Endothelial cell of umbilical vein (primary cell): ENCODE measurements at regions not wholly inside any gene's neighbourhood (a gene's known extent, or its start where the extent isn't known, plus 50 kb on each side); places are given as distances from the start of the nearest gene placed in this dataset.

ENCODE experiments used
- BruUV-seq: library from RNA; stranded (reverse); fragments of 400-500 nt; replicated peaks from 2 replicates; lab custom pipeline; 2021; lab: Mats Ljungman, UMichigan
- CTCF ChIA-PET: fragments of 300-600, 350-600 bp; sonication (Branson Sonifier 250); formaldehyde crosslinking; loops from one replicate; lab custom pipeline; 2021; ENCODE audit warnings: antibody characterized with exemption, inconsistent platforms; lab: Charles Lee
- POLR2A ChIA-PET: fragments of 300-600, 350-600 bp; sonication (Branson Sonifier 250); formaldehyde crosslinking; loops from one replicate; lab custom pipeline; 2021; ENCODE audit warnings: antibody characterized with exemption, inconsistent platforms; lab: Charles Lee
- DNase-seq: peaks from one replicate; pipeline ENCODE4 v3.0.0-alpha.2; 2011; ENCODE audit warnings: low read depth, low spot score
- FAIRE-seq: peaks from 2 replicates; lab custom pipeline; 2011; peaks lifted over from hg19 to GRCh38; lab: Jason Lieb, UNC
- H2AFZ ChIP-seq: 2 replicates; pipeline ENCODE4 v1.6.0; 2012; ENCODE audit warnings: low read depth, low read length, control low read depth, inconsistent platforms
- H3K27ac ChIP-seq: 2 replicates; pipeline ENCODE4 v1.5.1; 2011; ENCODE audit warnings: low read depth, mild to moderate bottlenecking, control low read depth, low read length, moderate library complexity; ENCODE audit not compliant: insufficient read depth
- H3K27me3 ChIP-seq, 2 experiments: 2 replicates each; pipeline versions ENCODE4 v1.6.0 to v1.6.1; 2011; ENCODE audit warnings: low read length in 2 of 2, mixed read lengths in 1 of 2; ENCODE audit not compliant: control insufficient read depth in 2 of 2, insufficient read depth in 2 of 2
- H3K36me3 ChIP-seq, 2 experiments: 2 replicates in 1 of 2; 3 replicates in 1 of 2; pipeline ENCODE4 v1.5.1; 2011; ENCODE audit warnings: low read length in 2 of 2, mild to moderate bottlenecking in 1 of 2, moderate library complexity in 1 of 2; ENCODE audit not compliant: control insufficient read depth in 2 of 2, insufficient read depth in 2 of 2; ENCODE audit errors: extremely low read depth in 1 of 2
- H3K4me1 ChIP-seq: 3 replicates; pipeline ENCODE4 v1.5.1; 2011; ENCODE audit warnings: mild to moderate bottlenecking, low read length; ENCODE audit not compliant: control insufficient read depth, insufficient read depth; ENCODE audit errors: extremely low read depth
- H3K4me2 ChIP-seq: 2 replicates; pipeline ENCODE4 v1.6.1; 2011; ENCODE audit warnings: low read length, control low read depth, mixed read lengths; ENCODE audit not compliant: insufficient read depth
- H3K4me3 ChIP-seq, 3 experiments: fragments of 200-600 bp in 1 of 3; sonication (generic), shearing (Covaris generic) in 1 of 3; replicated peaks in 1 of 3; 2 replicates each; pipeline ENCODE4 v1.5.1; 2011 to 2016; ENCODE audit warnings: control low read depth in 3 of 3, low read length in 3 of 3, mild to moderate bottlenecking in 2 of 3, inconsistent platforms in 1 of 3, low read depth in 1 of 3, moderate library complexity in 1 of 3; ENCODE audit not compliant: insufficient read depth in 1 of 3
- H3K79me2 ChIP-seq: 2 replicates; pipeline ENCODE4 v1.6.0; 2012; ENCODE audit warnings: low read length, inconsistent platforms; ENCODE audit not compliant: control insufficient read depth, insufficient read depth
- H3K9ac ChIP-seq: replicated peaks from 2 replicates; pipeline ENCODE3; 2011; ENCODE audit warnings: low read length, control low read depth; ENCODE audit not compliant: insufficient read depth; ENCODE audit errors: extremely low read depth
- H3K9me1 ChIP-seq: replicated peaks from 3 replicates; pipeline ENCODE4 v1.6.0; 2011; ENCODE audit warnings: mild to moderate bottlenecking, low read length; ENCODE audit not compliant: control insufficient read depth, insufficient read depth; ENCODE audit errors: extremely low read depth
- H3K9me3 ChIP-seq: replicated peaks from 2 replicates; pipeline ENCODE4 v1.5.1; 2012; ENCODE audit warnings: low read length, inconsistent platforms; ENCODE audit not compliant: control insufficient read depth, insufficient read depth
- H4K20me1 ChIP-seq: replicated peaks from 2 replicates; pipeline ENCODE3; 2011; ENCODE audit warnings: mild to moderate bottlenecking, low read length; ENCODE audit not compliant: control insufficient read depth, insufficient read depth; ENCODE audit errors: extremely low read depth
- CTCF ChIP-seq, 2 donors: IDR thresholded peaks; 1 replicate in 1 of 2; 2 replicates in 1 of 2; pipeline ENCODE4 v1.5.1; 2011; ENCODE audit warnings: low read length in 2 of 2, mild to moderate bottlenecking in 2 of 2, moderate library complexity in 2 of 2, control low read depth in 1 of 2, inconsistent platforms in 1 of 2, low read depth in 1 of 2; ENCODE audit not compliant: insufficient read depth in 1 of 2; ENCODE audit errors: extremely low read depth in 1 of 2
- EZH2 ChIP-seq: IDR thresholded peaks from 2 replicates; pipeline ENCODE4 v1.6.1; 2012; ENCODE audit warnings: borderline replicate concordance, low read depth, mild to moderate bottlenecking, moderate library complexity, low read length, inconsistent platforms; ENCODE audit not compliant: severe bottlenecking
- FOS ChIP-seq: IDR thresholded peaks from 2 replicates; pipeline ENCODE4 v1.6.1; 2011; ENCODE audit warnings: mild to moderate bottlenecking, low read length, moderate library complexity, borderline replicate concordance; ENCODE audit not compliant: insufficient read depth
- GATA2 ChIP-seq: IDR thresholded peaks from 2 replicates; pipeline ENCODE4 v1.7.0; 2011; ENCODE audit warnings: low read depth, mild to moderate bottlenecking, moderate library complexity, mixed read lengths, low read length; ENCODE audit not compliant: insufficient read length, insufficient read depth
- JUN ChIP-seq: IDR thresholded peaks from 2 replicates; pipeline ENCODE4 v1.6.1; 2011; ENCODE audit warnings: borderline replicate concordance, low read depth; ENCODE audit not compliant: insufficient read length, insufficient read depth
- MAX ChIP-seq: IDR thresholded peaks from 2 replicates; pipeline ENCODE4 v1.6.1; 2011; ENCODE audit not compliant: insufficient read depth, insufficient read length
- MYC ChIP-seq: IDR thresholded peaks from one replicate; pipeline ENCODE4 v1.6.1; 2011; ENCODE audit warnings: mild to moderate bottlenecking, low read depth, low read length
- POLR2A ChIP-seq: IDR thresholded peaks from 2 replicates; pipeline ENCODE4 v1.6.1; 2012; ENCODE audit warnings: low read depth, mild to moderate bottlenecking, control low read depth, low read length
- POLR2AphosphoS5 ChIP-seq: IDR thresholded peaks from 2 replicates; pipeline ENCODE4 v1.6.1; 2012; ENCODE audit warnings: low read depth, mild to moderate bottlenecking, control low read depth, low read length, moderate library complexity; ENCODE audit not compliant: insufficient read depth
- dilution Hi-C: fragments of 300-500 bp; cut with MboI; formaldehyde crosslinking; loops from one replicate; pipeline ENCODE4 v1.15.0; 2019; ENCODE audit warnings: low sequenced_read_pairs; ENCODE audit not compliant: extremely low pct_ligation_motif_present
- intact Hi-C: fragments of 100-400 bp; cut with micrococcal nuclease; formaldehyde crosslinking; loops from one replicate; pipeline ENCODE4 v1.10.0; 2022

GRCh38 chr7:10604128-10604527 is 369.5 kb upstream of the PHF14 start:
- Histone ChIP-seq H3K4me3 (no peak overlapping the region), H3K27me3 (no peaks in the 10 kb centered on the region), H2AFZ (no peak overlapping the region), H3K9ac (no peak overlapping the region), H3K36me3 (no peaks in the 10 kb centered on the region), H3K4me1 (no peaks in the 10 kb centered on the region), H3K9me1 (no peaks in the 10 kb centered on the region), H3K27ac (no peak overlapping the region), H3K9me3 (peaks cover 2% of the 10 kb centered on the region), H3K79me2 (no peaks in the 10 kb centered on the region), H3K4me2 (no peak overlapping the region), H4K20me1 (no peaks in the 10 kb centered on the region)
- POLR2A ChIA-PET: no interaction called here
- FAIRE-seq (no peak), DNase-seq (no peak)
- intact Hi-C loops: no loop called here
- dilution Hi-C loops: no loop called here
- no TSS peak for BruUV-seq
- no peak for TF ChIP-seq MAX
- TF ChIP-seq POLR2AphosphoS5: no peak
- TF ChIP-seq JUN: no peak
- TF ChIP-seq MYC: no peak
- no peak for TF ChIP-seq GATA2
- no peak for TF ChIP-seq EZH2
- TF ChIP-seq FOS: no peak
- TF ChIP-seq POLR2A: no peak
- TF ChIP-seq CTCF (IDR thresholded peaks at IDR 0.05; ENCODE audit: extremely low read depth in 1 of 2, insufficient read depth in 1 of 2, low read depth in 1 of 2, low read length in 2 of 2): no peak
- CTCF ChIA-PET: no interaction called here
